HG03565 (cell line): ENCODE measurements at regions not wholly inside any gene's neighbourhood (a gene's known extent, or its start where the extent isn't known, plus 50 kb on each side); places are given as distances from the start of the nearest gene placed in this dataset.
"Not testable (repeated sequence)": the region's sequence is repeated elsewhere in the genome, so short reads cannot be mapped to it uniquely, and the experiment has no call there.

Source experiments
- ATAC-seq: cut with Tn5 transposase; IDR thresholded peaks from one replicate; pipeline ENCODE4 v1.9.1; 2021; ENCODE audit warnings: mild to moderate bottlenecking, moderate library complexity; ENCODE audit not compliant: unreplicated experiment

- no peak for ATAC-seq
Observed at GRCh38 chr2:128414351-128414750, 95.7 kb upstream of the HS6ST1 start.

- ATAC-seq: no peak
Observed at GRCh38 chr2:128414946-128415778, 96.5 kb upstream of the HS6ST1 start.

- no peak for ATAC-seq
Observed at GRCh38 chr2:128415779-128416061, 97.1 kb upstream of the HS6ST1 start.

GRCh38 chr2:128416109-128416785 lies 97.6 kb upstream of the HS6ST1 start:
- no peak for ATAC-seq

- no peak for ATAC-seq
Observed at GRCh38 chr2:128416806-128417205, 98.1 kb upstream of the HS6ST1 start.

- not testable (repeated sequence) for ATAC-seq
Observed at GRCh38 chr2:128417264-128417663, 98.6 kb upstream of the HS6ST1 start.

GRCh38 chr2:128420131-128420530 lies 101.5 kb upstream of the HS6ST1 start:
- no peak for ATAC-seq

- ATAC-seq: no peak
Observed at GRCh38 chr2:128420776-128421175, 102.1 kb upstream of the HS6ST1 start.

GRCh38 chr2:128421286-128421685 lies 102.6 kb upstream of the HS6ST1 start:
- no peak for ATAC-seq

- ATAC-seq: no peak
Observed at GRCh38 chr2:128421861-128422311, 103.2 kb upstream of the HS6ST1 start.

- ATAC-seq: no peak
Observed at GRCh38 chr2:128422571-128422970, 103.9 kb upstream of the HS6ST1 start.

GRCh38 chr2:128423788-128424165 lies 105.1 kb upstream of the HS6ST1 start:
- no peak for ATAC-seq

- no peak for ATAC-seq
Observed at GRCh38 chr2:128424406-128425171, 105.9 kb upstream of the HS6ST1 start.

- no peak for ATAC-seq
Observed at GRCh38 chr2:128425216-128425615, 106.5 kb upstream of the HS6ST1 start.

- no peak for ATAC-seq
Observed at GRCh38 chr2:128425731-128426620, 107.3 kb upstream of the HS6ST1 start.

- ATAC-seq: no peak
Observed at GRCh38 chr2:128427413-128427755, 108.7 kb upstream of the HS6ST1 start.

GRCh38 chr2:128428415-128428814 lies 109.7 kb upstream of the HS6ST1 start:
- no peak for ATAC-seq

GRCh38 chr2:128432423-128432822 lies 113.8 kb upstream of the HS6ST1 start:
- no peak for ATAC-seq

GRCh38 chr2:128433911-128434550 lies 115.4 kb upstream of the HS6ST1 start:
- no peak for ATAC-seq
